IMR-90 (cell line): ENCODE measurements at regions not wholly inside any gene's neighbourhood (a gene's known extent, or its start where the extent isn't known, plus 50 kb on each side); places are given as distances from the start of the nearest gene placed in this dataset.

Experiments
- CTCF ChIP-seq: conservative IDR thresholded peaks from 2 replicates; pipeline ENCODE4 v1.5.1; 2012; ENCODE audit warnings: mild to moderate bottlenecking, low read depth, low read length, improper control_type of control experiment
- MXI1 ChIP-seq: IDR thresholded peaks from 2 replicates; pipeline ENCODE4 v1.6.1; 2012; ENCODE audit warnings: low read depth, mild to moderate bottlenecking, low read length, moderate library complexity, borderline replicate concordance
- RFX5 ChIP-seq: IDR thresholded peaks from 2 replicates; pipeline ENCODE4 v1.8.0; 2012; ENCODE audit warnings: low read depth, mild to moderate bottlenecking, low read length, moderate library complexity

GRCh38 chr18:75344615-75345014 is 82.9 kb downstream of the SMIM21 start:
- no peak for TF ChIP-seq MXI1
- TF ChIP-seq RFX5 = no peak
- TF ChIP-seq CTCF = no peak
